SJCRH30 (cell line): ENCODE measurements at regions not wholly inside any gene's neighbourhood (a gene's known extent, or its start where the extent isn't known, plus 50 kb on each side); places are given as distances from the start of the nearest gene placed in this dataset.
"Not testable (repeated sequence)": the region's sequence is repeated elsewhere in the genome, so short reads cannot be mapped to it uniquely, and the experiment has no call there.

ENCODE experiments used
- DNase-seq, 2 experiments: peaks; one replicate each; pipeline ENCODE4 v3.0.0-alpha.2; 2015 to 2020
- H3K27ac ChIP-seq: fragments of 250-450 bp; sonication (Bioruptor Pico); 2 replicates; pipeline ENCODE4 v1.5.1; 2020; ENCODE audit warnings: mild to moderate bottlenecking, moderate library complexity
- H3K27me3 ChIP-seq: fragments of 250-450 bp; sonication (Bioruptor Pico); 2 replicates; pipeline ENCODE4 v1.5.1; 2020; ENCODE audit warnings: mild to moderate bottlenecking, moderate library complexity
- H3K36me3 ChIP-seq: fragments of 250-450 bp; sonication (Bioruptor Pico); 2 replicates; pipeline ENCODE4 v1.5.1; 2020; ENCODE audit warnings: mild to moderate bottlenecking, moderate library complexity
- H3K4me1 ChIP-seq: fragments of 250-450 bp; sonication (Bioruptor Pico); 2 replicates; pipeline ENCODE4 v1.5.1; 2020; ENCODE audit warnings: mild to moderate bottlenecking, moderate library complexity
- H3K4me3 ChIP-seq: fragments of 250-450 bp; sonication (Bioruptor Pico); 2 replicates; pipeline ENCODE4 v1.5.1; 2020; ENCODE audit warnings: mild to moderate bottlenecking, moderate library complexity
- H3K9me3 ChIP-seq: fragments of 250-450 bp; sonication (Bioruptor Pico); replicated peaks from 2 replicates; pipeline ENCODE4 v1.5.1; 2020; ENCODE audit warnings: mild to moderate bottlenecking, moderate library complexity

DNA sequence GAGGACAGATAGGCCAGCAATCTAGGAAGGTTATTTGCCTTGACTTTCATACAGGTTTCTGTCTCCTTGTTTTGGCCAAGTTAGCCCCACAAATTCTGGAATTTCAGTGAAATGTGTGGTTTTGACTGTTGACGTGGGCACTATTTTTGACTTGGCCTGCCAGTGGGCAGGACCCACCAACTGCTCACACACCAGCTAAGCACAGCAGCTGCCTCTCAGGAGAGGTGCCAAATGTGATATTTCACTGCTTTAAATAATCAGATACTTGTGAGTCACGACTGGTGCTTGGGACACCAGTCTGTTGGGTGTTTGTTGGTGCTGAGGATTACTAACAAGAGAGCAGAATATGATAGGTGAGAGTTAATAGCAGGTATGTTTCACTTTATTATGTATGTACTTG lies 409.7 kb upstream of the MTPN start:
- DNase-seq = peak; percentile 3 to 9
- Histone ChIP-seq H3K9me3 (no peaks in the 10 kb centered on the region), H3K27me3 (0 out of 2 replicates have a peak, but pooled peaks cover 4% of the 10 kb centered on the region), H3K4me3 (no peak overlapping the region), H3K36me3 (no peaks in the 10 kb centered on the region), H3K4me1 (no peaks in the 10 kb centered on the region), H3K27ac (no peak overlapping the region)

DNA sequence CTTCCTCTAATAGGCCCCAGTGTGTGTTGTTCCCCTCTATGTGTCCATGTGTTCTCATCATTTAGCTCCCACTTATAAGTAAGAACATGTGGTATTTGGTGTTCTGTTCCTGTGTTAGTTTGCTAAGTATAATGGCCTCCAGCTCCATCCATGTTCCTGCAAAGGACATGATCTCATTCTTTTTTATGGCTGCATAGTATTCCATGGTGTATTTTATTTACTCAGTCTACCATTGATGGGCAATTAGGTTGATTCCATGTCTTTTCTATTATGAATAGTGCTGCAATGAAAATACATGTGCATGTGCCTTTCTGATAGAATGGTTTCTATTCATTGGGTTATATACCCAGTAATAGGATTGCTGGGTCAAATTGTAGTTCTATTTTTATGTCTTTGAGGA lies 394.2 kb upstream of the MTPN start:
- H3K27me3 ChIP-seq, DNase-seq, H3K27ac ChIP-seq, H3K36me3 ChIP-seq, H3K4me1 ChIP-seq, H3K4me3 ChIP-seq, H3K9me3 ChIP-seq: not testable (repeated sequence)

DNA sequence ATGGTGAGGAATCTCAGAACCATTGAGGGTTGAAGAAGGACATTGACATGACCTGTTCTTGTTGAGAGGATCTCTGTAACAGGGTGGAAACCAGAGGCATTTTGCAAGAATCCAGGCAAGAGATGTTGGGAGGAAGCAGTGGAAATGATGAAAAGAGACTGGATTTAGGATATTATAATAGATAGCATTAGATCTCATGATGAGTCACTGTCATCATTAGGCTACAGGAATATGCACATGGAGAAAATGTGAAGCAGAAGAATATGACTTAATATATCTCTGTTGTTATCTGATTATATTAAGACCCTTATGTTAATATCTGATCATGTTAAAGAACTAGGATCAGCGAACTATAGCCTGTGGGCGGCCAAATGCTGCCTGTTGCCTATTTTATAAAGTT lies 393.0 kb upstream of the MTPN start:
- H3K4me3 ChIP-seq = no peak overlapping the region
- DNase-seq = no peak
- H3K27ac ChIP-seq = no peak overlapping the region
- no peaks in the 10 kb centered on the region for H3K4me1 ChIP-seq
- H3K36me3 ChIP-seq = no peaks in the 10 kb centered on the region
- no peaks in the 10 kb centered on the region; the same call in 1 of the 2 replicates for H3K27me3 ChIP-seq
- H3K9me3 ChIP-seq = no peaks in the 10 kb centered on the region

DNA sequence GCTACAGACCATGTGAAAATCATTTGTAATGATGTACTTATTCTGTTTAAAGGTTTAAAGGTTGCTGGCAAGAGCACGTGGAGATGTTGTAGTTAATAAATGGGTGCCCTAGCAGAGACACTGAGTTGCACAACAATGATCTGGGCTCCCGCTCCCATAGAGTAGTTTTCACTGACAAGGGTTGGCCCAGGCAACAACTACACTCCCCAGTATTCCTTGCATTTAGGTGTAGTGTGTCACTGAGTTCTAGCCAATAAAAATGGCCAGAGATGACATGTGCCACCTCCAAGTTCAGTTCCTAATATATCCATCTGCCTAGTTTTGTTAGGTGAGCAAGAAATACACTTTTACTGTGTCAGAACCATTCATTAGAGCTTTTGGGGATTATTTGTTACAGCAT lies 392.1 kb upstream of the MTPN start:
- no peak for DNase-seq
- no peaks in the 10 kb centered on the region for H3K4me1 ChIP-seq
- no peak overlapping the region for H3K27ac ChIP-seq
- no peaks in the 10 kb centered on the region; the same call in 1 of the 2 replicates for H3K27me3 ChIP-seq
- H3K36me3 ChIP-seq = no peaks in the 10 kb centered on the region
- H3K9me3 ChIP-seq = no peaks in the 10 kb centered on the region
- H3K4me3 ChIP-seq = no peak overlapping the region

DNA sequence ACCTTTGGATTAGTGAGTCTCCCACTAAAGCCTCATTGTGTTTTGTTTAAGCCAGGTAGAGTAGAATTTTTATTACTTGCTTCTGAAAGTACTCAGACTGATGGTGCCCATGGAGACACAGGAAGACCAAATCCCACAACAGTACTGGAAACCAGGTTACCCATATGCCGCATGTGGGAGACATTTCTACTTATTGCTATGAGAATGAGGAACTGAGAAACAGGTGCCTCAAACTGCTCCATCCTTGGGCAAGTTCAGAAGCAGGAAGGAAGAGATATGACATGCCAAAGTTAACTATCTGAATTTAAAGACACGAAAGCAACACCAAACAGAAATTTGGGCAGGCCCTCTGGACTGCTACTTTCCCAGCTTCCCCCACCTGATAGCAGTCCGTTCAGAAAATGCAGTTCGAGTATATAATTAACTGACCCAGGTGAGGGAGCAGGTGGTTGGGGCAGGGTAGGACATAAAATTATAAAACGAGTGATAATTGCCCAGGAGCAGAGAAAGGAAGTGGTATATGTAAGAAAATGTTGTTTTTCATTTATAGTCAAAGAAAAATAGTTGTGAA lies 382.3 kb upstream of the MTPN start:
- H3K9me3 ChIP-seq = no peaks in the 10 kb centered on the region
- no peaks in the 10 kb centered on the region for H3K27me3 ChIP-seq
- H3K36me3 ChIP-seq = no peaks in the 10 kb centered on the region
- DNase-seq = no peak
- H3K4me3 ChIP-seq = no peak overlapping the region
- H3K4me1 ChIP-seq = no peaks in the 10 kb centered on the region
- no peak overlapping the region for H3K27ac ChIP-seq

DNA sequence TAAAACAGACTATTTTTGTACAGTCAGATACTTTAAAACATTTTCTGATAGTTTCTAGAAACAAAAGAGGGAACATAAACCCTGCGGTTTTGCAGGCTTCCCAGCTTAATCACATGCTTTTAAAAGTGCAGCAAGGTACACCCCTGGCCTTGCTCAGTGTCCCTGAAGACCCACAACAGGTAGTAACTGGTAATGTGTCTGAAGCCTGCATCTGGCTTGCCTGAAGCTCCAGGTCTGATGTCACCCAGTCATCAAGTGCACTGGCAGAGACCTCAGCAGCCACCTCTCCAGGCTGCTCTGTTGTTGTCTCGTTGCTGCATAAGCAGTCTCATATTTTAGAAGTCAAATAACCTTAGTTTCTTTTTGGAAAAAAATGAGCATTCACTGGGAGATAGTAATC lies 376.1 kb upstream of the MTPN start:
- no peaks in the 10 kb centered on the region for H3K36me3 ChIP-seq
- H3K27ac ChIP-seq = no peak overlapping the region
- H3K9me3 ChIP-seq = no peaks in the 10 kb centered on the region

DNA sequence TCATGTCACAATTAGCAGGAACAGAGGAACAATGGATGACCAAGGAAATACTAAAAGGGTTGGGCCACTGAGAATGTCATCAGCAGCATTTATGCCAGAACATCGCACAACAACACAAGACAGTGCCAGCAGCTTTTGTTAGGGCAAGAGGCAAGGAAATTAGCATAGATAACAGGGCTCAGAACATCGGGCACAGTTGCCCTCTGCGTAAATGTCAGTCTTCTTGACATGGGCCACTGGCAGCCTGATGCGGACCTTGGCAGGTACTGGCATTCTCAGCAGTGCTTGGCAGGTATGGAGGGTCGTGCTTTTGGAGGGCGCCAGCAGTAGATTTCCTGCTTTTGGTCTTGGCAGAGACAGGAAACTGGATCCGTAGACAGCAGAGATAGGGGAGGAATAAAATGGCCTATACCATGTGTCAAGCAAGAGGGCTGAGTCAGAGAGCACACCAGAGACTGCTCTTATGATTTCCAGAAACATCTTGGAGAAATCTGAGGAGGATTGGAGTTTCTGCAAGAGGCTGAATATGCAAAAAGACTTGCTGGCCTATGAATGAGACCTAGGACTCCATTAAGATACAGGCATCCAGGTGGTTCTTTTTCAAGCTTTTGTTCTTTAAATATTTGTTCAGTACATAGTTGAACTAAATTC lies 371.5 kb upstream of the MTPN start:
- DNase-seq = no peak
- Histone ChIP-seq H3K27me3 (no peaks in the 10 kb centered on the region), H3K36me3 (no peaks in the 10 kb centered on the region), H3K9me3 (no peaks in the 10 kb centered on the region), H3K4me1 (no peaks in the 10 kb centered on the region), H3K4me3 (no peak overlapping the region), H3K27ac (no peak overlapping the region)

More for the DNA sequence above, 376.1 kb upstream of the MTPN start:
- DNase-seq = no peak
- Histone ChIP-seq H3K27me3 (no peaks in the 10 kb centered on the region), H3K4me1 (no peaks in the 10 kb centered on the region), H3K4me3 (no peak overlapping the region)

DNA sequence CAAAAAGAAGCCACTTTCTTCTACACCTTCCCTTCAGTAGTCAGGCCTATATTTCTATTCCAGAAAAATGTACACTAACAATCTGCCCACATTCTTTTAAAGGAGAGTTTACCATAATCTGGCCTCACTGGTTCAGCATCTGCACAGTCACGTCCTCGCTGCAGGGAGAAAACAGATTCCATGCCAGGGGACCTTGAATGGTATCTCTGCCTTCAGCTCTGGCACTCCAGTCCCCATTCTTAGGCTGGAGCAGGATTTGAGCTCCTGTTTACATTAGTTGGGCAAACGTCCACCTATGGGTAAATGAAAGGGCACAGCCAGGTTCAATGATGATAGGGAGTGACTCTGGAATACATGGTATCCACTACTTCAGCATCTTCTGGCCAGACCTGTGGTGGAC lies 371.0 kb upstream of the MTPN start:
- H3K27ac ChIP-seq = no peak overlapping the region
- no peak overlapping the region for H3K4me3 ChIP-seq
- H3K27me3 ChIP-seq = no peaks in the 10 kb centered on the region
- no peak for DNase-seq
- H3K4me1 ChIP-seq = no peaks in the 10 kb centered on the region
- no peaks in the 10 kb centered on the region for H3K36me3 ChIP-seq
- no peaks in the 10 kb centered on the region for H3K9me3 ChIP-seq

DNA sequence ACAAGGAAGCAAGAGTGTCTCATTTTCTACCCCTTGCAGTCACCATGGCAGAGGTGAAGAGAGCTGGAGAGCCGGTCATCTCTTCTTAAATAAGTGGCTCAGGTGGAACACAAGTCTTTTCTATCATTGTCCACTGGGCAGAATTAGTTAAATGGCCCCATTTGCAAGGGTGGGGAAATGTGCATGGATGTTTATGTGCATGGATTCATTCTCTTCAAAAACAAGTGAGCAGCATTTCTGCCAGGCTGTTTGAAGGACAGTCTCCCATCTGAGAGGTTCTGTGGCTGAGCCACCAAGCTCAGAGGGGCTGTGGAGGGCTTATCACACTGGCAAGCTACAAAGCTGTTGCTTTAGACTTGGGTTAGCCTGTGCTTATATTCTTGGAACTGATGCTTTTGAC lies 370.3 kb upstream of the MTPN start:
- DNase-seq = no peak
- H3K4me3 ChIP-seq = no peak overlapping the region
- no peaks in the 10 kb centered on the region for H3K9me3 ChIP-seq
- no peak overlapping the region for H3K27ac ChIP-seq
- no peaks in the 10 kb centered on the region for H3K4me1 ChIP-seq
- no peaks in the 10 kb centered on the region for H3K27me3 ChIP-seq
- no peaks in the 10 kb centered on the region for H3K36me3 ChIP-seq

DNA sequence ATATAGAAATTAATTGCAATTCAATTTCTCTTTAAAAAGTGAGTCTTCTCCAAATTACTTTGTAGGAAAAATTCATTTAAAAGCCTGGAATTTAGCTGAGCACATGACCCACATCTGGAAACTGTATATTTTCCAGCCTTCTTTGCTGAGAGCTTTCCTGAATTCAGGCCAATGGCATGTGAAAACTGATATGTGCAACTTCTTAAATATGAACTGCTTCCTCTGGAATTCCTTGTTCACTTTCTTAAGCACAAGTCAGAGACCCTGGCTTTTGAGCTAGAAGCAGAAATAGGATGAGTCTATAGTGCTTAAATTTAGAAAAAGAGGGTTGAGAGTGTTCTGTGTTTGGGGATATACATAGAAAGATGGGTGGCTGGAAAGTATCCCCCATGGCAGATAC lies 365.1 kb upstream of the MTPN start:
- no peaks in the 10 kb centered on the region for H3K4me1 ChIP-seq
- no peaks in the 10 kb centered on the region for H3K36me3 ChIP-seq
- no peaks in the 10 kb centered on the region for H3K9me3 ChIP-seq
- no peak overlapping the region for H3K27ac ChIP-seq
- no peak for DNase-seq
- H3K4me3 ChIP-seq = no peak overlapping the region
- H3K27me3 ChIP-seq = no peaks in the 10 kb centered on the region

DNA sequence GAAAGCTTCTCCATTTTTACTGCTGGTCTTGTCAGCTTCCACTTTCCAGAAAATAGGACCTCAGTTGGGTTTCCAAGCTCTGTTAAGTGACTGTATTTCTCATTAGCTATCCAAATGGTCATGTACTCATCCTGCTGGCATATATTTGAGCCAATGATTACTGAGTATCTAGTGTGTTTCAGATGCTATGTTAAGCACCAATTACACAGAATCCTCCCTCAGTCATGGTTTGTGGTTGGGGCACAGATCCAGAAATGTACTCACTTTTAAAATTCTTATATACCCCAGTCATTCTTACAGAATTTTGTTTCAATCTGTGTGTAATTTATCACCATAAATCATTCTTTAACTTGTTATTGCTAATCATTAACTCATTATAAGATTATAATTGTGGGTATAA lies 362.3 kb upstream of the MTPN start:
- no peaks in the 10 kb centered on the region for H3K9me3 ChIP-seq

DNA sequence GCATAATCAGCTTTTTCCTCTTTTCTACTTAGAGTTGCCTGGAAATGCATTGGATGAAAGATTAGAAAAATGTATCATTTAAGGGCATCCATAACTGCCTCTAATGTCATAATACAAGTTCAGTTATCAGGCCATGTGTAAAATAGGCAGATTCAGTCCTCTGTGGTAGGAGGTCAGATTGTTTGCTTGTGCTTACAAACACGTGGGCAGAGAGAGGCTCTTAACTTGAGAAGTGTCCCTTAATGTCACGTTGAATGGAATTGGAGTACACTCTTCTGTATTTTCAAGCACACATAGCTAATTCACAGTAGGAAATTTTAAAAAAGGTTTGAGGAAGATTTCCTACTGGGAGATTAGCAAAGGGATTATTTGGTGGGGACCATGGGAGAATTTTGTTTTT lies 359.8 kb upstream of the MTPN start:
- H3K4me1 ChIP-seq = no peaks in the 10 kb centered on the region
- DNase-seq = no peak
- no peaks in the 10 kb centered on the region for H3K36me3 ChIP-seq
- H3K27me3 ChIP-seq = no peaks in the 10 kb centered on the region
- no peaks in the 10 kb centered on the region for H3K9me3 ChIP-seq
- H3K27ac ChIP-seq = no peak overlapping the region
- H3K4me3 ChIP-seq = no peak overlapping the region

More for the DNA sequence above, 362.3 kb upstream of the MTPN start:
- Histone ChIP-seq H3K27ac (no peak overlapping the region), H3K4me1 (no peaks in the 10 kb centered on the region), H3K36me3 (no peaks in the 10 kb centered on the region), H3K4me3 (no peak overlapping the region), H3K27me3 (no peaks in the 10 kb centered on the region)
- DNase-seq = no peak

DNA sequence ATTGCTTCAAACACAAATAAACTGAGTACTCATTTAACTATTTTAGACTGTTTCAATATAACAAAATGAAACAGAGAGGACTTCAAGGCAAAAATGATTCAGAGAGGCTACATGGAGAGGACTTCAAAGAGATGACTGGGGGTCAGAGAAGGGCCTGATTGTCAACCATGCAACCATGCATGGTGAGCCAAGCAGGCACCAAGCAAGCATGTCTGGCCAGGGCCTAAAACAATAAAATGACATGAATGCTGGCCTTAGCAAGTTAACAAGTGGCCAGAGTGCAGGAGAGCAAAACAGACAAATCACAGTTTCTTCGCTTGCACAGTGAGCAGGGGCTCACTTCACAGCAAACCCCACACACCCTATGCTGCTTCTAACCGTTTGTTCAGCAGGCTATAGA lies 356.5 kb upstream of the MTPN start:
- no peak for DNase-seq
- Histone ChIP-seq H3K27me3 (no peaks in the 10 kb centered on the region), H3K4me1 (no peaks in the 10 kb centered on the region), H3K27ac (no peak overlapping the region), H3K36me3 (no peaks in the 10 kb centered on the region), H3K4me3 (no peak overlapping the region), H3K9me3 (no peaks in the 10 kb centered on the region)

DNA sequence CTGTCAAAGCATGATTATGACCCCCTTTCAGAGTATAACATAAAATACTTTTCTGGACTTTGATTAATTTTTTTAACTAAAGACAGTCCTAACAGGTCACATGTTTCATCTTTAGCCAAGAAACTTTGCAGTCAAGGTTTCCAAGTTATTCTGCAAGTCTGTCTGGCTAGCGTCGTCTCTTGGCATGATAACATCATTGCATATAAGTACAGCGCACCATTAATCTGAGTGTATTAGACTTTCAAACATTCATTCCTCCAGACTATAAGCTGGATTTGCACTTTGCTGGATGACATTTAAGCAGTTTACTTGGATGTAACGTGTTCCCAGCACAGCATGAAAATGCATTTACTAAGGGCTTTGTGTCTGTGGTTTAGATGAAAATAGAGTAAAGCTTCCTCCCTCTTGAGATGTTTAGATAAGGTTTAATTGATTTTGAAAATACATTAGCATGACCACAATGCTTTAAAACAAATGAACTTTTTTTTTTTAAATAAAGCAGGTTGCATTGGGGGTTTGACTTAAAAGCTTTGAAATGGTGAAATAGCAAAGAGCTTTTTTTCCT lies 349.0 kb upstream of the MTPN start:
- H3K4me1 ChIP-seq = no peaks in the 10 kb centered on the region
- H3K27me3 ChIP-seq = no peaks in the 10 kb centered on the region
- H3K36me3 ChIP-seq = no peaks in the 10 kb centered on the region
- H3K27ac ChIP-seq = no peak overlapping the region
- no peaks in the 10 kb centered on the region for H3K9me3 ChIP-seq
- DNase-seq = no peak
- no peak overlapping the region for H3K4me3 ChIP-seq

DNA sequence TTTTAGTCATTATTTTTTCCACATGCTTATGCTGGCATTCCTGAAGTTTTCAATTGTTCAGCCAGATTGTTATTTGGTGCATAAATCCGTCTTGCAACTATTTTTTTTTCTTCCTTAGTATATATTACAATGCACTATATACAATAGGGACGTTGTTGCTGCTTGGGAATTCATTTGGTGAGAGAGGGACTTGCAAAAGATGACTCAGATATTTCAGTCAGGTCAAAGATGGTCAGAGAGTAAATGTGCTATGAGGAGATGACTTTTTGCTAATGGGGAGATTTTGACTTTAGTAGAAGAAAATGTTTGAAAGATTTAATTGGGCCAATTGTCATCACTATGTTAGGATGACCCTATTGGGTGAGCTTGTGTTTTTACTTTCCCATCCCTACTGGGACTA lies 348.4 kb upstream of the MTPN start:
- H3K4me1 ChIP-seq = no peaks in the 10 kb centered on the region
- no peak overlapping the region for H3K27ac ChIP-seq
- H3K36me3 ChIP-seq = no peaks in the 10 kb centered on the region
- no peaks in the 10 kb centered on the region for H3K27me3 ChIP-seq
- DNase-seq = no peak
- no peak overlapping the region for H3K4me3 ChIP-seq
- no peaks in the 10 kb centered on the region for H3K9me3 ChIP-seq

DNA sequence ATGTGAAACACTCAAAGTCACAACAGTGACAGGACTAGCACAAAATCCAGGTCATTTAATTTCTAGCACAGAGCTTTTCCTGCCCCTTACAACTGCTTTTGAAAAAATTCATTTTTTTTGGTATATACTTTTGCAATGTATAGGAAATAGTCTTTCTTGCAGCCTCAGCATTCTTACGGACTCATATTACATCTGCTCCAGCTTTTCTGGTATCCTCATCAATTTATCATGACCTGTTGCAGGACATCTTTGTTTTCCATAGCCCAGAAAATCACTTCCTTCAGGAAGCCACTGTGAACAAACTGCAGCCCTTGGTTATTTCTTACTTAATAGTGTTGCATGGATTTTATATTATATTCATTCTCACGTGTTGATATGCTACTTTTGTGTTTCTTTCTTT lies 347.9 kb upstream of the MTPN start:
- no peaks in the 10 kb centered on the region for H3K9me3 ChIP-seq
- no peaks in the 10 kb centered on the region for H3K36me3 ChIP-seq
- no peak overlapping the region for H3K27ac ChIP-seq
- no peaks in the 10 kb centered on the region for H3K4me1 ChIP-seq
- DNase-seq = no peak
- no peaks in the 10 kb centered on the region for H3K27me3 ChIP-seq
- no peak overlapping the region for H3K4me3 ChIP-seq
